GM18870 (cell line): ENCODE measurements at regions not wholly inside any gene's neighbourhood (a gene's known extent, or its start where the extent isn't known, plus 50 kb on each side); places are given as distances from the start of the nearest gene placed in this dataset.
"Not testable (repeated sequence)": the region's sequence is repeated elsewhere in the genome, so short reads cannot be mapped to it uniquely, and the experiment has no call there.

Source experiments
- ATAC-seq: cut with Tn5 transposase; IDR thresholded peaks from one replicate; pipeline ENCODE4 v1.9.1; 2021; ENCODE audit warnings: moderate library complexity; ENCODE audit not compliant: unreplicated experiment

DNA sequence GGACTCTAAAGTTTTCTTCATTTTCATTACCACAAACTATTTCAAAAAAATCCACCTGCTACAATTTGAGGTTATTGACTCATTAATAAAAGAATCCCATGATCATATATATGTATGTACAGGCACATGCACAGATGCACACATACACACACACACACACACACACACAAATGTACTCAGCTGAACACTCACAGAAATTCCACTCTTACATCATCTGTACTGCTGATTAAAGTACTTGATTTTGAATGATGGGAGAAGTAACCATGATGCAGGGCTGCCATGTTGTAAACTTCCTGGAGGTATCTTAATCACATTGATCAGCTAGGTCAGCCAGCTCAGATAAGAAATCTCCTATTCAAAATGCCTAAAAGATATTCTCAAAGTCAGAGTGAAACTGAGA, 1313.2 kb upstream of the NRXN1 start:
- no peak for ATAC-seq

DNA sequence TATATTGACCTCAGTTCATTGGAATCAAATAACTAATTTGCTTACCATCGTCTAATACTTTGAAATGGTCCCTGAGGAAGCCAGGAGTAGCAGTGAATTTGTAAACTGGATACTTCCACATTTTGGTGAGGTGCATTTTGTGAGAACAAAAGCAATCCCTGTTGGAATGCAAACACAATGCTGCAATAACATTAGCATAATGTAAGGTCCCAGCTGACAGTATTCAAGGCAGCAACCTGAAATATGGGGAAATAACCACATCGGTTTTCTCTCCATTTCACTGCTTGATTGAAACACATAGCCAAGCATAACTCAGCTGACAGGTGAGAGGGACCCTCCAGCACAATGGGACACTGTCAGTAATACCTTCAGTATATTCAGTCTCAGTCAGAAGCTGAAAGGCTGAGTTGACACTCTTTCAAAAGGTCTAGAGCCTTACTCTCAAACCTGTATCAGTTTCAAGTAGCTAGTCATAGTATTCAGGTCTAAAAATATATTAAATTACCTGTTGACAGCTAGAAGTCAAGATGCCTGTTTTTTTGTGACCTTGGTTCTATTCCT, 1311.9 kb upstream of the NRXN1 start:
- ATAC-seq, result no peak

DNA sequence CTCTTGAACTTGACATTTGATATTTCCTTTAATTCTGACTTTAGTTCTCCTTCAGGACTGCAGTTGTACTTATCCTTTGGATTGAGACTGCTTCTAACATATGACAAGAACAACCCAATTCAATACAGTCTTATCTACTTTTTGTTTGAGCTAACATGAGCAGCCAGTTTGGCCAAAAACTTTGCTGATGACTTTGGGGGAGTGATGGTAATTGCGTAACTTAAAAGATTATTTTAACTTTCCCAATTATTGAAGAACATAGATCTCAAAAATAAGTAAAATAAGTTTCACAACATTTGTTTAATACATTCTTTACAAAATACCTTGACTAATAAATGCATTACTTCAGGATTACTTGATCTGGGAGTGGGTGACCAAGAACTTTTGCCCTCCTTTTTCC, 1311.1 kb upstream of the NRXN1 start:
- no peak for ATAC-seq

DNA sequence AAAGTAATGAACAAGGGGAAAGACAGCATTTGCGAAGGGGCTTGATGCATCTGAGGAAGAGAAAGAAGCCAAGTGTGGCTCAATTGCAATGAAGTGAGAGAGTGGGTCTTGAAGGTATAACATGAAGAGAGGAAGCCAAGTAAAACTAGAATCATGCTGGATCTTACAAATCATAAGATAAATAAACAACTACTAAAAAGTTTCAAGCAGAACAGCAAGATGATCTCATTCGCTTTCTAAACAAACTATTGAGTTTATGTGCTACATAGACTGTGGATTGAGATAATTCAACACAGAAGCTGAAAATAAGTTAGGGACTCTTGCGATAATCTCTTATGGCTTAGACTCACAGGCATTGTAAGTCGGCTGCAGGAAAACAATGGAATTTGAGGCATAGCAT, 1310.5 kb upstream of the NRXN1 start:
- ATAC-seq, result no peak

DNA sequence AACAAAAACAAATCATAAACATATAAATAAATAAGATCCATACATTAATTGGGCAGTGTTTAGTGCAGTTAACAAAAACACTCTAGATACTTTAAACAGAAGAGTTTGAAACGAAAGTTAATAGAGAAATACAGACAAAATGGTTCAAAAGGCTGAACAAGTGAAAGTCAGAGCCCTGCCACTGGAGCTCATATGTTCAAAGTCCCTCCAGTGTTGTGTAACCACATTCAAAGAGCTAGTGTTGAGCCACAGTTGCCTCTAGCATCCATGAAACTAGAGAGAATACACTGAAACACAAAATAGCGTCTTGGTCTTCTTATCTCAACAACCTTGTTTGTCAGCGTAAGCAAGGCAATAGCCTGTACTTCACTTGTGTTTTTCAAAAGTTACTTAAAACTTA, 1309.8 kb upstream of the NRXN1 start:
- no peak for ATAC-seq

DNA sequence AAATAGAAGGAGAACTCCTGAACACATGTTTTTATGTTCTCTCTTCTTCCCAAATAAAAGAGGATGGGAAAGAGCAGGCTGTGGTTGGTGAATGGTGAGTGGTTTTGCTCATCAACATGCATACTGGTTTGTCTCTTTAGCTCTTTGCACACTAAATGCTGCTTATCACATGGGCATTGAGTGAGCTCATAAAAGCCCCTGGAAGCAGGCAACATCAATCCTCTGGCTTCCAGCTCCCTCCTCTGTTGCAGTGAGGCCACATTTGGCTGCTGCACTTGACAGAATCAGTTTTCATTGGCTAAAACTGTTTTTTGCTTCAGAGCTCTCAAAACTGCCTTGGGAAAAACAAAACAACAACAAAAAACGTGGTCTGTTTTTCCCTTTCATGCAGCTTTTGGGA, 1308.2 kb upstream of the NRXN1 start:
- ATAC-seq, result no peak

DNA sequence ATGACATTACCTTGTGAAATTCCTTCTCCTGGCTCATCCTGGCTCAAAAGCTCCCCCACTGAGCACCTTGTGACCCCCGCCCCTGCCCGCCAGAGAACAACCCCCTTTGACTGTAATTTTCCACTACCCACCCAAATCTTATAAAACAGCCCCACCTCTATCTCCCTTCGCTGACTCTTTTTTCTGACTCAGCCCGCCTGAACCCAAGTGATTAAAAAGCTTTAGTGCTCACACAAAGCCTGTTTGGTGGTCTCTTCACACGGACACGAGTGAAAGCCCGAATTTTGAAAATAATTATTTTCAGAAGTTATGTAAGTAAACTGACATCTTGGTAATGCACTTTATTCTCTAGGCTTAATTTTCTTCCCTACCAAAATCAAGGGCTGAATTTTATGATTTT, 1305.9 kb upstream of the NRXN1 start:
- ATAC-seq, result not testable (repeated sequence)

DNA sequence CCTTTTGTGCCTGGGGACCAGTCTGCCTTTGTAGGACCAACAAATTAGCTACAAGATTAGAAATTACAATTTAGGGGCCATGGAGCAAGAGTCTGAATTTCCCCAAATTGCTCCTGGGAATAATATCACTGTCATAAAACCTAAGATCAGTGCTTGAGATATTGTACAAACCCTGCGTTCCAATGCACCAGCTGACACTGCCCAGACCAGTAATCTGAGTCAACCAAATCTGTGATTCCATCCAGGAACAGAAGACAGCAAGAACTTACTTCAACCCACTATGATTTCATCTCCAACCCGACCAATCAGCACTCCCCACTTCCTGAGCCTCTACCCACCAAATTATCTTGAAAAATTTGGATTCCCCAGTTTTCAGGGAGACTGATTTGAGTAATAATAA, 1305.0 kb upstream of the NRXN1 start:
- no peak for ATAC-seq

DNA sequence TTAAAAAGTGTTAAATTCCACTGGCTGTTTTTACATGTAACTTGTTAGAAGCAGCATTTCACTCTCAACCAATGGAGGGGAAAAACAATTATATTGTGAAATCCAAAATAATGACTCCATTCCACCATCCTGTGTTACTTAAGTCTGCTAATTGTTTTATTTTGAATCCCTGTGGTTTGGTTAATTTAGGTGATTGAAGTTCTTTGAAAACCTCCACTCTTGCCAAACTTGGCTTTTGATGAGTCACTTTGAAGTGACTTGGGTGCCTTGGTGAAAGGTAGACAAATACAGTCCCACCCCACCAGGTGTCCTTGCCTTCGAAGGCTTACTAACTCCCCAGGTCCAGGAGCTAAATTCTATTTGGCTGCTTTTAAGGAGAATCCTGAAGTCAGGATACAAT, 1303.8 kb upstream of the NRXN1 start:
- ATAC-seq, result no peak

DNA sequence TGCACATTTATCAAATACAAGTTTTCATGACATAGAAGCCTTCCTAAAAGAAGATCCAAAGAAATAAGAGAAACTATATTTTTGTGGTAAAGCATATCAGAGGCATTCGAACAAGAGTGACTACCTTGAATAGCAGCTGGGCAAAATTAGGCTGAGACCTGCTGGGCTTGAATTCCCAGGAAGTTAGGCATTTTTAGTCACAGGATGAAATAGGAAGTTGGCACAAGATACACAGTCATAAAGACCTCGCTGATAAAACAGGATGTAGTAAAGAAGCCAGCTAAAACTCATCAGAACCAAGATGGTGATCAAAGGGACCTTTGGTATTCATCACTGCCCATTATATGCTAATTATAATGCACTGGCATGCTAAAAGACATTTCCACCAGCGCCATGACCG, 1302.3 kb upstream of the NRXN1 start:
- ATAC-seq, result no peak

DNA sequence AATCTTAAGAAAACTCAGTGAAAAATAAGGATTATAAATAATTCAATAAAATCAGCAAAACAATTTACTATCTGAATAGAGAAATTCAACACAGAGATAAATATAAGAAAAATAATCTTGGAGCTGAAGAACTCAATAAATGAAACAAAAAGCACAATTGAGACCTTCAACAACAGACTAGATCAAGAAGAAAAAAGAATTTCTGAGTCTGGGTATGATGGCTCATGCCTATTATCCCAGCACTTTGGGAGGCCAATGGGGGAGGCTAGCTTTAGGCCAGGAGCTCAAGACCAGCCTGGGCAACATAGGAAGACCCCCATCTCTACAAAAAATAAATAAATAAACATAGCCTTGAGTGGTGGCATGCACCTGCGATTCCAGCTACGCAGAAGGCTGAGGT, 1295.7 kb upstream of the NRXN1 start:
- ATAC-seq, result no peak

DNA sequence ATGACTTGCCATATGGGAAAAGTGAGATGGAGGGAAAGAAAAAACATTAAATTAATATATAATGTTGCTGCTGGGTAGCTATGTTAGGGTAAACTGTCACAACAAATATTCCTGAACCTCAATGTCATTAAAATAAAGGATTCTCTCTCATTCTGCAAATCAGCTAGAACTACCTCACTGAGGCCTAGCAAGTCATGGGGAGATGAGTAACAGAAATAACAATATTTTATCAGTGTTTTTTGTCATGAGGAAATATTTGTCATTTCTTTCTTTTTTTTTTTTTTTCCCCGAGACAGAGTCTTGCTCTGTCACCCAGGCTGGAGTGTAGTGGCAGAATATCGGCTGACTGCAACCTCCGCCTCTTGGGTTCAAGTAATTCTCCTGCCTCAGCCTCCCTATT, 1282.3 kb upstream of the NRXN1 start:
- ATAC-seq, result no peak

DNA sequence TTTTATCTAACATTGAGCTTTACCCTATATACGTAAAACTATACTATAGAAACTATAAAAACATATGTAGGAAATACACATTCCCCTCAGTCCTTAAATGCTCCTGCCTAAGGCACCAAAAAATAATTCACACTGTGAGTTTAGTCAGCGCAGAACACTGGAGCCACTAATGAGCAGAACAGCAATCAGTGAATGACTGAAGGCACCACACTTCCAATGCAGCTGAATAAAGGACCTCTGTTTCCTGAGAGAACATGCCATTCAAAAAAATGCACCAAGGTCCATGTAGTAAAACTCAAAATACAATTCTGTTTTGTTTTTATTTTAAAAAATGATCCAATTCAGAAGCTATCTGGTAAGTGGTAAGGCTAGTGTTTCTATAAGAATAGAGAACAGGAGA, 1280.6 kb upstream of the NRXN1 start:
- ATAC-seq, result no peak

DNA sequence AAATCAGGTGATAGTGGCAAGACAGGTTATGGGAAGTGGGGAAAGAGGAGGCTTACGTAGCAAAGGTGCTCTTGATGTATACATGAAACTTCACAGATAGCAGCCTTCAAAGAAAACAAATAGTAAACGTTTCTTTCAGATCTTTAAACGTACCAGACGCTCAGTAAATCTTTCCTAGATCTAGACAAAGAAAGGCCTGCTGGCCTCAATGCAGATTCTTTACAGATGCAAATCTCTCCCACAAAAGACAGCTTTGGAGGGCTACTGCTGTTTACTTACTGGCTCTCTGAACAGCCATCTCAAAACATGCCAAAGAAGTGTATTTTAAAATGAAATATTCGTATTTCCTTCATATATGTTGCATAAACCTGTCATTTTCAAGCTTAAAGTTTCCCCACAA, 1279.9 kb upstream of the NRXN1 start:
- no peak for ATAC-seq

DNA sequence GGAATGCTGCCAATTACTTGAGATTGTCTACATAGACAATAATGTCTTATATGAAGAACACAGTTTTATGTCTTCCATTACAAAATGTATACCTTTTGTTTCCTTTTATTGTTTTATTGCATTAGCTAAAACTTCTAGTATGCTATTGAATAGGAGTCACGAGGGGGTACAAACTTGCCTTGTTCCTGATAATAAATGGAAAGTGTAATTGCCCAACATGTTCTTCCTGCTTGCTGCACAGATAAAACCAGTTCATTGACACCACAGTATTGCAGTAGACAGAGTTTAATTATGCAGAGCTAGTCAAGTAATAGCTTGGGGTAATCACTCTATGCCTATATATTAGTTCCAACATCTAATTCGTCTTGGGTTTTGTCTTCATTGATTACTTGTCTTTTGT, 1276.2 kb upstream of the NRXN1 start:
- no peak for ATAC-seq

DNA sequence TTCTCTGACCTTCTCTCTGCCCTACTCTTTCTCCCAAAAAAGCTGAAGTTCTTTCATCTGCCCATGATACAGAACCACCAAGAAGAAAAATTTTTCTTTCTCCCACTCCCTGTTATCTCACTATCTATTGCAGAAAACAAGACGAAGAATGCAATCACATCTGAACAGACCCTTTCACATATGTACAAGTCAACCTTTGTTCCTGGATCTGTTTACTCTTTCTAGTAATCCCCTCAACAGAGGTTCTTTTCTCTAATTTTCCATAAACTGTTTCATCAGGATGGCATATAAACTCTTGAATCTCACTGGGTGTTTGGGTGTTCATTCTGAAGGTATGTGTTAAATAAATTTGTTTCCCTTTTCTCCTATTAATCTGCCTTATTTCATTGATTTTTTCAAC, 1262.7 kb upstream of the NRXN1 start:
- ATAC-seq, result no peak

DNA sequence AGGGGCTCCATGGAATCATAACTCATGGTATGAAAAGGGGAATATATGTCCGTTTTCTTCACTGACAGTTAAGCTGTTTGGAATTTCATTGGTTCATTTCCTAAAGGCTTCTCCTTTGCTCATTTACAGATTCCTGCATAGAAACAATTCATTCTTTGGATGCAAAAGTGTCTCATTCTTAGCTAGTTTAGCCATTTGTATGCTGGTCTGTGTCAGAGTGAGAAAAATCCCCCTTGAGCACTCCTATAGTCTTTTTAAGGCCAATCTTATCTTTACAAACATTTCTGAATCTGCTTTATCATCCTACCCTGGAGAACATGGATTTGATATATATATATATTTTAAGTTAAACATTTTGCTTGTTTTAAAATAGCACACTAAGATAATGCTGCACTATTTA, 1260.9 kb upstream of the NRXN1 start:
- ATAC-seq, result no peak

DNA sequence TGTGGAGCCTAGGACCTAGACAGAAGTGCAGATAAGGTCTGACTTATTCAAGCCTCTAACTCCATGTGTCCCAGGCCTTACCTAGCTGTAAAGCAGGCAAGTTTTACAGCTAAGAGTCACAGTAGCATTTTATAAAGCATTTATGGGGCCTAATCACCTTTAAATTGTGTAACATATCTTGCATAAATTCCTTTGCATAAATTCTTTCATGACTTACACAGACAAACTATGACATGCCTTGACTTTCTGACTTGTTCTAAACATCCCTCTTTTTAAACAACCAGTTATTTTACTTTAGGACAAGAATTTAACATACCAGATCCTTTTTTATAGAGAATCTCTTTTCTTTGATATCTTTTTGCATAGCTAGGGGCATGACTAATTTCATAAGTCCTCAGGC, 1257.8 kb upstream of the NRXN1 start:
- ATAC-seq, result no peak

DNA sequence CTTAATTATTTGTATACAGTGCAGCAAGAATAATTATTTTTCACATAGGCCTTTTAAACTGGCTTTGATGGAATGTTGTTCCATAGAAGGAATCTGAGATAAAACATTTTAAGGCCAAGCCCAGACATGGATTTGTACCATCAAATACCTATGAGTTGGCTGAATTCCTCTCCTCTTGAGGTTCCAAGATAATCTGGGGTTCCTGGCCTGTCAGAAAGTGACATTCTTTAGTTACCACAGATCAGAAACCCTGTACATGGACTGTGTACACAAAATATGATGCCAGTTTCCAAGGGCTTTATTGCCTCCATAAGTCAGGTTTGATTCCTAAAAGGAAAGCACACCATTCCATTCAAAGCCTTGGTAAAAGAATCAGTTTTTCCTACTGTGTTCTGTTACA, 1256.7 kb upstream of the NRXN1 start:
- ATAC-seq, result no peak

DNA sequence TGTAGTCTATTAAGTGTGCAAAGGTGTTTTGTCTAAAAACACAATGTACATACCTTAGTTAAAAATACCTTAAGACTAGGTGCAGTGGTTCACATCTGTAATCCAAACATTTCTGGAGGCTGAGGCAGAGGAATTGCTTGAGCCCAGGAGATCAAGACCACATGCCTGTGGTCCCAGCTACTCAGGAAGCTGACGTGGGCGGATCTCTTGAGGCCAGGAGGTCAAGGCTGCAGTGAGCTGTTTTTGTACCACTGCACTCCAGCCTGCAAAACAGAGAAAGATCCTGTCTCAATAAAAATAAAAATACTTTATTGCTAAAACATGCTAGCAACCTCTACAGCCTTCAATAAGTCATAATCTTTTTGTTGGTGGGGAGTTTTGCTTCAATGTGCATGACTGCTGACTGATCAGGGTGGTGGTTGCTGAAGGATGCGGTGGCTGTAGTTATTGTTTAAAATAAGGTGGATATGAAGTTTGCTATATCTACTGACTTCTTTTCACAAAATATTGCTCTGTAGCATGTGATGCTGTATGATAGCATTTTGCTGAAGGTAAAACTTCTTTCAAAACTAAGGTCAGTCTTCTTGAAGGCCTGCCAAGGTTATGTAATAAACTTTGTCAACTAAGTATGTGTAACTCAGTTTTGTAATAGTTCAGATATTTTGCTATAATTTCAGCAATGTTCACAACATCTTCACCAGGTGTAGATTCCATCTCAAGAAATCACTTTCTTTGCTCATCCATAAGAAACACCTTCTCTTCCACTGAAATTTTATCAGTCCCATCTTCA, 1238.0 kb upstream of the NRXN1 start:
- ATAC-seq, result no peak

DNA sequence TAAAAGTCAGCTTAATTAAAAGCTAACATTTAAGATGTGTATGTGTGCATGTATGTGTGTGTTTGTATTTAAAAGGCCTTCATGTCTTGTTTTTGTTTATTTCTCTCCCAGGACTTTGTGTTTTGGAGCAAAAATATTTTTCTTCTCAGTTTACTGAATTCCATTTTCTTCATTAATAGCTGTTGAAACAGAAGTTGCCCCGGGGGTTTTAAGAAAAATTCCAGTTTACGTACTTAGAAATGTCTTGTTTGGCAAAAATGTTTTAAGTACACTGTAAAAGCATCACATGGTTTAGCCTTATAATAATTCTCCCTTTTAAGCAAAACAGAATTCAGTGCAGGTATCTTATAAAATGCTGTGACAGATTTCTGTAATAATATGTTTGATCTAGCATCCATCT, 1233.0 kb upstream of the NRXN1 start:
- no peak for ATAC-seq

DNA sequence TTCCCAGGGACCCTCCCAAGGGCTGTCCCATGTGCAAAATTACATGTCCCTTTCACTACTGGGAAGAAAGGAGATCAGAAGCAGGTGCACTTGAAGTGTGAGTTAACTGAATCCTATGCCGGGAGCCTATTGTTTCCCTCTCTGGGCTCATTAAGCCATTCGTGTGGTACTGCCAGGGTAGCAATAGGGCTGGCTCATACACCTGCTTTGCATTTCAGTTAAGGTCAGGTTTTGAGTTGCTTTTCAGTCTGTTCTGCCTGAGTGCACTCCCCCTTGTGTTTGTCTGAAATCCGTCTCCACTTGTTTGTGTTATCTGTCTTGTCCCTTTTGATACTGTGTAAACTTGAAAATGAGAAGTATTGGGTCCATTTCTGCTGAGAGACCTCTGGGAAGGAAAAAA, 1232.6 kb upstream of the NRXN1 start:
- no peak for ATAC-seq

DNA sequence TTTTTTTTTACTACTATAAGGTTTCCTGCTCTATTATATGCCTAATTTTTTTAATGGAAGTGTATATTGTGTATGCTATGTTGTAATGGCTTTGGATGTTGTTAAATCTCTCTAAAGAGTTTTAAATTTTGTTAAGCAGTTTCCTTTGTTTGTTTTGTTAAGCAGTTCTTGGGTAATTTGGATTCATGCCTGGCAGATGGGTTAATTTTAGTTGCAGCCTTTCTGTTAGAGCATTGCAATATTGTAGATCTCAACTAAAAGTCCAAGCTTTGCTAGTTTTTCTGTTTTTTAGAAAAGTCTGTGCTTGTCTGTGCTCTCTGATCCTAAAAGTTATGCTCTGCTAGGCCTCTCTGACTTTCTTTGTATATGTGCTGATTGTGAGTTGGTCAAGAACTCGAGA, 1229.0 kb upstream of the NRXN1 start:
- ATAC-seq, result no peak
